ENCODE measurements at regions not wholly inside any gene's neighbourhood (a gene's known extent, or its start where the extent isn't known, plus 50 kb on each side); places are given as distances from the start of the nearest gene placed in this dataset.

GRCh38 chr1:222886878-222887351, 72.1 kb downstream of the DISP1 start:
- H3K36me3 Mint-ChIP-seq, result no peaks in the 10 kb centered on the region
- H3K4me3 Mint-ChIP-seq, result no peak overlapping the region

GRCh38 chr1:222889440-222889839, 74.6 kb downstream of the DISP1 start:
- H3K27me3 Mint-ChIP-seq (ENCODE audit: insufficient read depth, low read depth), result no peaks in the 10 kb centered on the region
- H3K4me1 Mint-ChIP-seq, result peaks cover 13% of the 10 kb centered on the region
- Histone ChIP-seq H3K27me3 (no peaks in the 10 kb centered on the region), H4K20me1 (ENCODE audit: low read depth) (no peaks in the 10 kb centered on the region), H3K27ac (no peak overlapping the region), H3K4me3 (no peak overlapping the region), H2AFZ (replicated peaks) (no peak overlapping the region), H3K4me1 (no peaks in the 10 kb centered on the region), H3K9me3 (ENCODE audit: low read depth) (no peaks in the 10 kb centered on the region), H3K4me2 (no peak overlapping the region), H3F3A (ENCODE audit: low read depth) (no peaks in the 10 kb centered on the region), H3K36me3 (peaks cover 4% of the 10 kb centered on the region), H3K79me2 (ENCODE audit: low read depth) (no peaks in the 10 kb centered on the region), H3K9ac (no peak overlapping the region)
- TF ChIP-seq CTCF (IDR thresholded peaks at IDR 0.05) (no peak), EZH2phosphoT487 (IDR thresholded peaks at IDR 0.05) (no peak), EZH2 (IDR thresholded peaks at IDR 0.05) (no peak)
- H3K27ac Mint-ChIP-seq, result no peak overlapping the region
- H3K36me3 Mint-ChIP-seq, result no peaks in the 10 kb centered on the region
- no peaks in the 10 kb centered on the region for H3K9me3 Mint-ChIP-seq
- H3K4me3 Mint-ChIP-seq, result no peak overlapping the region
- DNase-seq (ENCODE audit: low spot score), result no peak

More at GRCh38 chr1:222886878-222887351, 72.1 kb downstream of the DISP1 start:
- H3K27ac Mint-ChIP-seq, result no peak overlapping the region
- H2AFZ ChIP-seq (replicated peaks), result no peak overlapping the region
- DNase-seq (ENCODE audit: low spot score), result no peak
- H3K4me3 ChIP-seq, result no peak overlapping the region
- no peaks in the 10 kb centered on the region for H3K9me3 ChIP-seq (ENCODE audit: low read depth)
- no peaks in the 10 kb centered on the region for H3K27me3 ChIP-seq
- peaks cover 8% of the 10 kb centered on the region for H3K4me1 Mint-ChIP-seq
- no peaks in the 10 kb centered on the region for H3K9me3 Mint-ChIP-seq
- no peaks in the 10 kb centered on the region for H4K20me1 ChIP-seq (ENCODE audit: low read depth)
- H3K9ac ChIP-seq, result no peak overlapping the region
- no peaks in the 10 kb centered on the region for H3F3A ChIP-seq (ENCODE audit: low read depth)
- H3K79me2 ChIP-seq (ENCODE audit: low read depth), result no peaks in the 10 kb centered on the region
- H3K4me1 ChIP-seq, result no peaks in the 10 kb centered on the region
- H3K36me3 ChIP-seq, result peaks cover 4% of the 10 kb centered on the region
- H3K27ac ChIP-seq, result no peak overlapping the region
- H3K4me2 ChIP-seq, result no peak overlapping the region
- TF ChIP-seq CTCF (IDR thresholded peaks at IDR 0.05), result no peak
- H3K27me3 Mint-ChIP-seq (ENCODE audit: insufficient read depth, low read depth), result no peaks in the 10 kb centered on the region

GRCh38 chr1:222890716-222891115, 75.9 kb downstream of the DISP1 start:
- TF ChIP-seq EZH2 (IDR thresholded peaks at IDR 0.05) (no peak), CTCF (IDR thresholded peaks at IDR 0.05) (no peak), EZH2phosphoT487 (IDR thresholded peaks at IDR 0.05) (no peak)
- Histone ChIP-seq H3K4me1 (no peaks in the 10 kb centered on the region), H3K27me3 (no peaks in the 10 kb centered on the region), H3K36me3 (peaks cover 4% of the 10 kb centered on the region), H3K9ac (no peak overlapping the region), H3K4me2 (no peak overlapping the region), H4K20me1 (ENCODE audit: low read depth) (no peaks in the 10 kb centered on the region), H3K9me3 (ENCODE audit: low read depth) (no peaks in the 10 kb centered on the region), H2AFZ (replicated peaks) (no peak overlapping the region), H3K79me2 (ENCODE audit: low read depth) (no peaks in the 10 kb centered on the region), H3K27ac (no peak overlapping the region), H3K4me3 (no peak overlapping the region), H3F3A (ENCODE audit: low read depth) (no peaks in the 10 kb centered on the region)
- Mint-ChIP-seq H3K36me3 (no peaks in the 10 kb centered on the region), H3K27me3 (ENCODE audit: insufficient read depth, low read depth) (no peaks in the 10 kb centered on the region), H3K27ac (no peak overlapping the region), H3K4me3 (no peak overlapping the region), H3K4me1 (peaks cover 13% of the 10 kb centered on the region), H3K9me3 (no peaks in the 10 kb centered on the region)
- no peak for DNase-seq (ENCODE audit: low spot score)

Measured in neural progenitor cell (in vitro differentiated cells).